ENCODE measurements at regions not wholly inside any gene's neighbourhood (a gene's known extent, or its start where the extent isn't known, plus 50 kb on each side); places are given as distances from the start of the nearest gene placed in this dataset.

DNA sequence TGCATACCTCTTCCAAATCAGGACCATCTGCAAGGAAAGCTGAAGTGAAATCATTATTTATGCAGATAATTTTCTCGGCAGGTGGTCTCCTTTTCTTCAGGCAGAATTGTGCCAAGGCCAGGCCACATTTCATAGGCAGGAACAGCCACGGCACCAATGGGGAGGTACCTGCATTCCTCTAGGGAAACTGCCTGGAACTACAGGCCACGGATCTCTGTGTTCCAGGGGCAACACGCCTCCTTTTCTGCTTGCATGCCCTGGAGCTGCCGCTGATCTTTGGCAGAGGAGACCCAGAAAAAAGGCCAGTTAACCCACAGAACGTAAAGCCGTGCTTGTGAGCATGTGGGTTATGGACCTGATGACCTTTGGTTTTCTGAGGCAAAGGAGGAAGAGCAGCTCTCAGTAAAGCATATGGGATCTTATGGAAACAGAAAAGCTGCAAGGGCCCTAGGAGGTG, 111.2 kb upstream of the KIAA1217 start:
- TF ChIP-seq EZH2 (IDR thresholded peaks at IDR 0.05; ENCODE audit: insufficient read depth, low read length) = no peak
- TF ChIP-seq, protein P1, sequence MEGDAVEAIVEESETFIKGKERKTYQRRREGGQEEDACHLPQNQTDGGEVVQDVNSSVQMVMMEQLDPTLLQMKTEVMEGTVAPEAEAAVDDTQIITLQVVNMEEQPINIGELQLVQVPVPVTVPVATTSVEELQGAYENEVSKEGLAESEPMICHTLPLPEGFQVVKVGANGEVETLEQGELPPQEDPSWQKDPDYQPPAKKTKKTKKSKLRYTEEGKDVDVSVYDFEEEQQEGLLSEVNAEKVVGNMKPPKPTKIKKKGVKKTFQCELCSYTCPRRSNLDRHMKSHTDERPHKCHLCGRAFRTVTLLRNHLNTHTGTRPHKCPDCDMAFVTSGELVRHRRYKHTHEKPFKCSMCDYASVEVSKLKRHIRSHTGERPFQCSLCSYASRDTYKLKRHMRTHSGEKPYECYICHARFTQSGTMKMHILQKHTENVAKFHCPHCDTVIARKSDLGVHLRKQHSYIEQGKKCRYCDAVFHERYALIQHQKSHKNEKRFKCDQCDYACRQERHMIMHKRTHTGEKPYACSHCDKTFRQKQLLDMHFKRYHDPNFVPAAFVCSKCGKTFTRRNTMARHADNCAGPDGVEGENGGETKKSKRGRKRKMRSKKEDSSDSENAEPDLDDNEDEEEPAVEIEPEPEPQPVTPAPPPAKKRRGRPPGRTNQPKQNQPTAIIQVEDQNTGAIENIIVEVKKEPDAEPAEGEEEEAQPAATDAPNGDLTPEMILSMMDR (IDR thresholded peaks at IDR 0.05; ENCODE audit: insufficient read depth, low read depth, low read length) = no peak

All from astrocyte (in vitro differentiated cells and primary cell).